SK-MEL-5 (cell line): ENCODE measurements at regions not wholly inside any gene's neighbourhood (a gene's known extent, or its start where the extent isn't known, plus 50 kb on each side); places are given as distances from the start of the nearest gene placed in this dataset.

Source experiments
- DNase-seq: peaks from one replicate; pipeline ENCODE4 v3.0.0-alpha.2; 2016; ENCODE audit warnings: low read depth, low spot score
- in situ Hi-C: cut with HindIII; loops from 2 replicates; pipeline ENCODE4 v1.10.0; 2016; ENCODE audit warnings: low sequenced_read_pairs, high pct_unique_total_duplicates, low pct_unique_long_range_greater_than_20kb

DNA sequence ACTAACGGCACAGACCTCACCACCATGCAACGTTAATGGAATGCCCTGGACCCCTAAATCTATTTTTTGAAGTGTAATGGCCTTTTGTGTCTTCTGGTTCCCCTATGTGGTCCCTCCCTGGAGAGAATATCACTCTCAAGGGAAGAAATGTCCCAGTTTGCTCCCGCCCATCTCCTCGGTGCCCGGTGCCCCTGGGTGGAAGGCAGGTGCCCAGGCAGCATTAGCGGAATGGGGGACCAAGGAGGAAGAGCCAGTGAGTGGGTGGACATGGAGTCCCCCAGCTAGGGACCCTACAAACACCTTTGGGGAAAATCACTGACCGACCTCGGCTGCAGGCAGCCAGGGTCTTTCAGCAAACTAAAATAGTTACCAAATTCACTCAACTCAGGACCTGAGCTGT is 212.1 kb upstream of the RTL1 start:
- in situ Hi-C loops = no loop called here

DNA sequence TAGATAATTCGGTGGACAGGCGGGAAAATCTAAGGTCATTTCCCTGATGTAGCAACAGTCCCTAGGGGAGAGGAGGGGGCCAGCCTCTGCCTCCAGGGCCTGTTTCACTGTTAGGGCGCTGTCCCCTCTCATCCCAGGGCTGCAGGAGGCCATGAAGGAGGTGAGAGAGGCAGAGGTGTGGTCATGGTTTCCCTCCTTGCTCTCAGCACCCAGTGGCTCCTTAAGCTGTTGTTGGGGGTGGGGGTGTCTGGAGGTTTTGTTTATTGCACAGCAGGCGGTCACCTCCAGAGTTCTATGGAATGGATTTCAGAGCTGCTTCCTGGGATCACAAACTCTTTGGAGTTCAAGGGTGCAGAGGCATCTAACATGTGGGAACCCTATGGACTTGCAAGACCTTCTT is 212.5 kb upstream of the RTL1 start:
- DNase-seq = no peak
- in situ Hi-C loops = no loop called here

More for the DNA sequence above, 212.1 kb upstream of the RTL1 start:
- DNase-seq = no peak

DNA sequence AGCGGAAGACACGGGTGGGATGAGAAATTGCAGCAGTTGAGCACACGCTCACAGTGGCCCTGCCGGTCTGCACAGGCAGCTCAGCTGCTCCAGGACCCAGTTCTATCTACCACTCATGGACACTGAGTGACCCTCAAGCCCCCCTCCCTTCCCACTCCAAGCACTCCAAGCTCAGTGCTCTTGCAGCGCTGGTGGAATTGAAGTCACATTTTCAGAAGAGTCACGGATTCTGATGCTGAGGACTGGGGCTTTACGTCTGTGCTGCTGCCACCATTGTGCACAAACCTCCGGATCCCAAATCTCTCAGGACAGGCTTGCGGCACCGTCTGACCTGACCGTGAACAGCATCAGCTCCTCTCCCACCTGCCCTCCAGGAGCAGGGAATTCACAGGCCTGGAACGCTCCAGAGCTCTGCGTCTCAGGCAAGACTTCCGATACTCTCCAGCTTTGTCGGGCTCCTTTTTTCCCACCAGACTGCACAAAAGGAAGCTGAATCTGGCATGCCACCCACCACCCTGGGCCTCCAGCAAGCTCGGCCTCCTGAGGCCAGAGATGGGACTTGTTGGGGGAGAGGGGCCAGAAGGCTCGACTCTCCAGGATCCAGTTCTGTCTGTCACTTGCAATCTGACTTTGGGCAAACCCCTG is 213.1 kb upstream of the RTL1 start:
- DNase-seq = no peak
- in situ Hi-C loops = no loop called here

DNA sequence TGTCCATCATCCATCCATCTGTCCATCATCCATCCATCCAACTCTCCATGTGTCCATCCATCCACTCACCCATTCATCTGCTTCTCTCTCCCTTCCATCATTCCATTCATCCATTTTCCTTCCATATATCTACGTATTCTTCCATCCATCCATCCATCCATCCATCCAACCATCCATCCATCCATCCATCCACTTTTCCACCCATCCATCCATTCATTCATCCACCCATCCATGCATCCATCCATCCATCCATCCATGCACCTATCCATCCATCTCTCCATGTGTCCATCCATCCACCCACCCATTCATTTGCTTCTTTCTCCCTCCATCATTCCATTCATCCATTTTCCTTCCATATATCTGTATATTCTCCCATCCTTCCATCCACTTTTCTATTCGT is 214.0 kb upstream of the RTL1 start:
- DNase-seq = no peak
- in situ Hi-C loops = no loop called here

DNA sequence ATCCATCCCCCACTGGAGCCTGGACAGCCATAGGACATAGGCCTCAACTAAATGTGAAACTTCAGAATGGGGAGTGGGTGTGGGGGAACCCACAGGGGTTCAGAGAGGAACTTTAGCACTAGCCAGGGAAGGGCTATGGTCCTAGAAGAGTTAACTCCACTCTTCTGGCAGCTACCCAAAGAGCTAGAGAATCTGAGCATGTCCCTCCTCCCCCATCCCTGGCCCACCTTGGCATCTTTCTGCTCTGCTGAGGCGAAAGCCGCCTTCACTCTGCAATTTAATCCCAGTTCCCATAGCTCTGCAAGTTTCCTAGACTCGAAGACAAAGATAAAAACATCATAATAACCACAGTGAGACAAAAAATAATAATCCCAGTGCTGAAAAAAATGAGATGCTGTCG is 214.7 kb upstream of the RTL1 start:
- no peak for DNase-seq
- in situ Hi-C loops = no loop called here

DNA sequence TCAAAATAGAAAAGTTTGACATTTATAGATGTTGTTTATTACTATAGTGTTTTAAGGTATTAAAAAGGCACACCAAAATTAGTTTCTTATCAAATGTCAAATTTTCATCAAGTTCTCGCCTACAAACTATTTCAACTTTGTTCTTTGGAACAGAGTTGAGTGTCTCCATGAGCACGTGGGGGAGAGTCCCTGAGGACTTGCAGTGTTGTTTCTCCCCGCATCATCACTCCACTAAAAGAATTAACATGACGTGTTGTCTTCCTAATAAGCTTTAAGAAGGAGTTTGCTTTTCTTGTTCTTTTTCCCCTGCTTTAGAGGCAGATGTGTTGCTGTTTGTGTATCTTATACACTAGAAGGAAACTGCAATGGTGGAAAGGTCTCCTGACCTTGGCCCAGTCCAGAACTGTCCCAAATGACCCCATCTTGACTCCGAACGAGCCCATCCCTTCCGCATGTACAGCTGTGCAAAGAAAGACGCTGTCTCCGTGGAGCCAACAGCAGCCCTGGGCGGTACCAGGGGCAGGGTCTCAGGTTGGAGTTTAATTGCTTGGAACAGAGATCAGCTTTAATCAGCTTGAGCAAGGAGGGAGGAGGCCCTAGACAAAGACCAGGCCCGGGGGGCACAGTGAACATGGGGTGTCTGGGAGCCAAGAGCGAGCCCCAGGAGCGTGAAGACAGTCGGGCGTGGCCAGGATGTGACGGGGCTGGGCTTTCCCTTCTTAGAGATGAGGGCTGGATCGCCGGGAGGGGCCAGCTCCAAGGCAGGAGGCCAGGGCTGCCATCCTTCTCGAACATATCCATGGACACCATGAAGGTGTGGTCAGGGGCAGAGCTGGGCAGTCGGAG is 215.4 kb upstream of the RTL1 start:
- in situ Hi-C loops = no loop called here
- no peak for DNase-seq

DNA sequence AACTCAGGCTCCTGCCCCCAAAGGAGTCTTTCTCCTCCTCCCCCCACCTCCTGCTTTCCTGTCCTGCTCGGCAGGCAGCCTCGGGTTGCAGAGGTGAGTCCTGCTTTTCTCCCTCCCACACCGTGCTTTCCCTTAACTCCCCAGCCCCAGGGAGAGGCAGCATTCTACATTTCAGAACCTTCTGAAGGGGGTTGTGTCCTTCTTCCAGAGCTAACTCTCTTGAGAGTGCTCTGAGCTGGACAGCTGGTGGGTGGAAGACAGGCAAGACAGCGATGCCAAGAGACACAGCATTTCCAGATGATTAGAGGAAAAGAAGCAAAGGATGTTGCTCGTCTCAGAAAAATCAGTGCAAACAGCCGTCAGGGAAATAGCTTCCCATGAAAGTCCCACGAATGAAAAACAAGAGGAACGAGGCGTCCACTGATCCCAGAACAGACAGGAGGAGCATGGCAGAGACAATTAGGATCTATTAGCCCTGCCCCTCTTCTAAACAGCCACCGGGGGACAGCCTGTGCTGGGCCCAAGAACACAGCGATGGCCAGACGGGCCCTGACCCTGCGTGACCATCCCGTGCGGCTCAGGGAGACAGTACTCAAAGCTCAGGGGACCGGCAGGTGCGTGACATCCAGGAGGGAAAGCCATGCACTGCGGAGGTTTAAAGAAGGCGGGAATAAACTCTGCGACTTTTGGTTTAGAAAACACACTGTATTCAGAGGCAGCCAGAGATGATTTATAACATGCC is 216.5 kb upstream of the RTL1 start:
- DNase-seq = no peak
- in situ Hi-C loops = no loop called here

DNA sequence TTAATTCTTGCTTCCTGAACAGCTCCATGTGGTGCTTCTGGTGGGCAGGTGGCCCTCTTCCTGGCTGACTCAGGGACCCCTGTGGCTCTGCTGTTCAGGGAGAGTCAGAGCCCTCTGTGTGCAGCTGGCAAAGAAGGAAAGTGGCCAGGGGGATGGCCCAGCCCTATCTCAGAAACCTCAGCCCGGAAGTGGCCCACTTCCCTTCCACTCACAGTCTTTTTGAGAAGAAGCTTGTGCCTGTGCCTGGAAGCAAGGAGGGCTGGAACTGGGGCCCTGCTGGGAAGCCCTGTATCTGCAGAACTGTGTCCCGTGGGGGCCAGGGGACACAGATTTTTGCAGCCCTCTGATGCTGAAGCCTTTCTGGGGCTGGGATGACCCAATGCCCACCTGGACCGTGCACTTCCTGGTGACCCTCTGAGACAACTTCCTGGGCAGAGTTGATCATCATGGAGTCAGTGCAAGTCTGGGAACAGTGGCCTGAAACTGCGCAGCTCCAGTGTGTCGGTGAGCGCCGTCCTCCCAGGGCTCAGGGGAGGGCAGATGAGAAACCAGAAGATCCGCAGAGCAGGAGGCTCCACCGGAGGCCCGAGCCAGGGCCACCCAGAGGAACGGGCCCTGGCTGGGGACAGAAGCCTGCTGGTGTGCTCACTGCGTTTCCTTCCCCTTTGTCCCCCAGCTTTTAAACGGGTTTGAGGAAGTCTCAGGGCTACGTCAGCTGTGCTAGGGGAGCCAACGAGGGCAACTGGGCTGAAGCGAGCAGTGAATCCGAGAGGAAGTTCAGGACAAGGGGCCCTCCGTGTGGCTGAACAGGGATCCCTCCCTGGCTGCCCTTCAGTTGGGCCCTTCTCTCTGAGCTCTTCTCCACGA is 217.4 kb upstream of the RTL1 start:
- in situ Hi-C loops = no loop called here
- no peak for DNase-seq

DNA sequence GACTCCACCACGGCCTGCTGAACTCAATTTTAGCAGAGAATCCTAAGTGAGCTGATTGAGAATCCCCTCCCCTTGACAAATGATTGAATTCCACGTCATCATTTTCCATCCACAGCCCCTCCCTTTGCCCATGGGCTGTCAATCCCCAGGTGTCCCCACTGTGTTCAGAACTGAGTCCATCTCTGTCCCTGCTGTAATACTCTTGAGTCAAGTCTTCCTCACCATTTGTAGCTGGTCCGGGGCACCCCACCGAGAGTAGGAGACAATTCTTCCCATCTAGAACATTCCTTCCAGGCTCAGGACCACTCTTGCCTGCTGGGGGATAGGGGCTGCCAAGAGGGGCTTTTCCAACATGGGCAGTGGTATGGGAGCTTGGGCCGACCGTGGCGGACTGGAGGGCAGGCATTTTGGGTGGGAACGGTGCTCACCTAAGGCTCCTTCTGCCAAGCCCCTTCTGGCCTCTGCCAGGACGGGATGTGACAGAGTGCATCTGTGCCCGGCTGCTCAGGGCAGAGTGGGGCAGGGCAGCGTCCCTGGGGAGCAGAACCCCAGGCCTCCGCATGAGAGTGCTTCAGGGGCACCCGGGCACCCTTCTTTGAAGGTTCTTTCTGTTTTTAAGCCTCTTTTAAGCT is 218.1 kb upstream of the RTL1 start:
- in situ Hi-C loops = no loop called here
- DNase-seq = no peak

DNA sequence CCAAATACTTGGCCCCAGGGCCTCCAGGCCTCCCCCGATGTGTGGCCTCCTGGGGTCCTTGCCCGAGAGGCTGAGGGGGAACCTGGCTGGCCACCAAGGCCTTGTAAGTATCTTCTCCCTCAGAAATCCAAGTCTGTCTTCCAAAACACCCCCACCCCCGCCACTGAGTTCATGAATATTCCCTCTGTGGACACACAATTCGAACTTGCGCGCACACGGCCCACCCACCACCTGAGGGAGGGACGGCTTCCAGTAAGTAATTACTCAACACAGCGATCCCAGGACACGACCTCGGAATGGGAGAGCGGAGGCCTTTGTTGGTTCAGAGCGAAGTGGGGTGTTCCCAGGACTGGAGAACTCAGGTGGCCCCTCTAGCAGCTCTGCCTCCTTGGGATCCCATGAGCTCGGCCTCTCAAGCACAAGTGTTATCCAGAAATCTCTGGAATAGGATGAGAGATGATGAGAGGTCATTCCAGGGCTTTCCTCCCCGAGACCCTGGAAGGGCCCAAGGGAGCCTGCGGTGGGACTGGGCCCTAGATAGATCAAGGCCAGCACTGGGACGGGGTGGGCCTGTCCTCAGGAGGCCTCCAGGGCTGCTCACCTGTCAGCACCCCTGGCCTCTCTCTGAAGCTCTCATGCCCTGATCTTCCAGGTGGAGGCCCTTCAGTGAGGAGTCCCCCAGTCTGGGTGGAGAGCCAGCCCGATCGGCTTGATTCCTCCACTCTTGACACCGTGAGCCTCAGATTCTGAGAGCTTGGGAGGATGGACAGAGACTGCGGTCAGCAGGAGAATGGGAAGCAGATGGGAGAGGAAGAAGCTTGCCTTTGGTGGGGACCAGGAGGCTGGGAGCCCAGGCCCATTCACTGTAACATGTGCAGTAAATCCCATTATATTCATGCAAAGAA is 219.0 kb upstream of the RTL1 start:
- in situ Hi-C loops = no loop called here
- no peak for DNase-seq

DNA sequence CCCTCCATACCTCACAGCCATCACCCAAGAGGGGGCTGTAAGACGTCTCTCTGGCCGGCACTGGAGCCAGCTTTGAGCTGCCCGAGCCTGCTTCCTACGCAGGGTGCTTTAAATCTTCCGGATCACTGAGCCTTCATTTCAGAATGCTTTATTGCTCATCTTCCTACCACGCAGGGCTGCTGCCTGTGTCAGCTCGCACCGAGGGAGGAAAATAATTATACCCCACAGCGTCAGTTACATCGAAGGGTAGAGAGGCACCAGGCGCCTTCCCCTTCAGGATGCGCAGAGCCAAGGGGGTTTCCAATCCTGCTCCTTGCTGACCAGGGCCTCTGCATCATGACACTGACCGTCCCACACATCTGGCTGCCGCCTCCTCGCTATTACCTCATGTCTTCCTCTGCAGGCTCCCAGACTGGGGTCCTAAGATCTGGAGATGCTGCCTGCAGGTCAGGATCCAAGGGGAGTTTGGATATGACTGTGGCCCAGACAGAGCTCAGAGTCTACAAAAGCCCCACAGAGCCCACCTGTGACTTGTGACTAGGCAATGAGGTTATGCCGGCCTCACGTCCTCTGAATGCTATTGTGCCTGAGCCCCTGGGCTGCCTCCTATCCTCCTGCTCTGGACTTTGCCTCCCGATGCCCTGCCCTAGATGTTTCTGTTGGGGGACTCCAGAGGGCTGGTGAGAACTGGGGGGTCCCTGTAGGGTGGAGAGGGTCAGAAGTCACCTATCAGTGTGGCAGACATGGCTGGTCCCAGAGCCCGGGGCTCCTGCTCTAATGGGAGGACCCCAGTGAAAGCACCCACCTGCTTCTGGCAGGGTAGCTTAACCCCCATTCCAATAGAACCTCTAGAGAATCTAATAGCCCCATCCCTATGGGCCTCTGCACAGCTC is 220.3 kb upstream of the RTL1 start:
- in situ Hi-C loops = no loop called here
- DNase-seq = no peak

DNA sequence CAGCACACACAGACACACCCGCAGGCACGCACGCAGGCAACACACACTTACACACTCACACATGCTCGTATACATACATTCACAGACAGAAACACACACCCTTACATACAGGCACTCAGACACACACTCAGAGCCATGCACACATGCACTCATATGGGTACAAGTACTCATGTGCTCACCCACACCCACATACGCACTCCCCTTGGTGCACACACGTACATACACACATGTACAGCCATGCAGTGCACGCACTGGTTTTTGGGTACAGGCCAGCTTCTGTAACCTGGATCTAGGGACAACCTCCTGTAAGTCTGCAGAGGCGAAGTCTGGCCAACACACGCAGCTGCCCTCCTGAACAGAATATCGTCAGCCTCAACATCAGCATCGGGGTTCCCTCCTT is 221.3 kb upstream of the RTL1 start:
- in situ Hi-C loops = no loop called here
- no peak for DNase-seq

DNA sequence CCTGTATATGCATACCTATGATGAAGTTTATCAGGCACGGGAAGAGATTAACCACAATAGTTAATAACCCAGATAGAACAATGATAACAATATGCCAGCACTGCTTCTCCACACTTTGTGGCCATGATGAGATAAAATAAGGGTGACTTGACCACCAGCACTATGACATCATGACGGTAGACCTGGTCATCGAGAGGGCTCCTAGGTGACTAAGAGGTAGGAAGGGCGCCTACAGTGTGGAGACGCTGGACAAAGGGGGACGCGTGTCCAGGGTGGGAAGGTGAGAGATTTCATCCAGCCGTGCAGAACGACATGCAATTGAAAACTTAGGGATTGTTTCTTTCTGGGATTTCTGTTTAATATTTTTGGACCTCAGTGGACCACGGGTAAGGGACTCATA is 221.8 kb upstream of the RTL1 start:
- no peak for DNase-seq
- in situ Hi-C loops = no loop called here

DNA sequence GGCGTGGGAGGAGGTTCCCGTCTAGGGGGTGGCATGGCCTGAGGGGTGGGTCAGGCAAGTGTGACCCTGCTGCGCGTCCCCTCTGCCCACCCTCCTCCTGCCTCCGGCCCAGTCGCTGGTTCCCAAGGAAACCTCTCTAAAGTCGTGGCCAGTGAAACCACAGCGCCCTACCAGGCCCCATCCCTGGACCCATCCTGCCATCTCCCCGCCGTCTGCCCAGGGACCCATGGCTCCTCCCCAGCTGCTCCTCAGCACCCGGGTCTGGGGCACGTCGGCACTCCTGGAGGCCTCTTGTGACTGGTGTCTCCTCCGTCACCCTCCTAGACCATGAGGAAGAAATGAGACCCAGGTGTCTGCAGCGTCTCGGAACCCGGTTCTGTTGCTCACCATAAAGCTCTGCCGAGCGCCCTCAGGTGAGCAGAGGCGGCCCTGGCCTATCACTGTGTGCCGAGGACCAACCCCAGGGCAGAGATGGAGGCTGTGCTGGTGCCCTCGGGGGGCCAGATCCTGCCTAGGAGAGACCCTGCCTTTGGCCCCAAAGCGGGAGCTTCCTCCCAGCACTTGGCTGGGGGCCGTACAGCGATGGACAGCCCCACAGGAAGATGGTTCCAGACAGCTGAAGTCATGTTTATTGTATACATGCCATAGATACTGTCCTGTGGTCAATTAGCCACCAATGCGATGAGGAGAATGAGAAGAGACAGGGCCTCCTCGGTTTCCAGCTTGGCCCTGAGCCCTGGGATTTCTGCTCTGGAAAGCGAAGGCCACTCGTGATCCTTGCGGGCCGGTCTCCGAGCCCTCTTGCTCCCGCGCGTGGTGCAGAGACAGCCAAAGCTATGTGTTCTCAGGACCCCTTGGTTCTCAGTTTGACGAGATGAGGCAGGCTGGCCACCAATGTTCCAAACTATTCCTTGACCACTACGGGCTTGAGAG is 222.5 kb upstream of the RTL1 start:
- DNase-seq = no peak
- in situ Hi-C loops = no loop called here

DNA sequence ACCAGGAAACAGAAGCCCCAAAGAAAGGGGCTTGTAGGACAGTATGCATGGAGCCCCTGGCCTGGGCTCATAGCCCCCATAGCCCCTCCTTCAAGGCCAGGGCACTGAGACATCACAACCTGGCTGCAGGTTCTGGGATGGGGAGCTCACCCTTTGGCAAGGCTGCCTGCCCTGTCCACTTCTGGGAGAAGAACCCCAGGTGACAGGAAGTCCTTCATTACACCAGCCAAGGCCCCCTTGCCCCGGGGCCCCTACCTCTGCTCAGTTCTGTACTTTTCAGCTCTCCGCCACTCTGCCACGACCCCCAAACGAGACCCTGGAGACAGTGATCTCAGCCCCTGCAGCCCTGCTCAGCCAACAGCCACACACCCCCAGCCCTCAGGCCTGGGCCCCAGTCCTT is 223.2 kb upstream of the RTL1 start:
- no peak for DNase-seq
- in situ Hi-C loops = no loop called here
